Mesothelial cell of epicardium (in vitro differentiated cells): ENCODE measurements at regions not wholly inside any gene's neighbourhood (a gene's known extent, or its start where the extent isn't known, plus 50 kb on each side); places are given as distances from the start of the nearest gene placed in this dataset.

Experiments
- DNase-seq, 2 experiments: peaks; one replicate each; pipeline ENCODE4 v3.0.0; 2021; ENCODE audit warnings: low spot score in 2 of 2; ENCODE audit not compliant: unreplicated experiment in 2 of 2
- H3K27ac Mint-ChIP-seq: 2 replicates; pipeline ENCODE4 v1.8.0; 2021; ENCODE audit warnings: mixed read lengths
- H3K27me3 Mint-ChIP-seq: 2 replicates; pipeline ENCODE4 v1.8.0; 2021; ENCODE audit warnings: low read depth, mixed read lengths
- H3K36me3 Mint-ChIP-seq: 2 replicates; pipeline ENCODE4 v1.8.0; 2021; ENCODE audit warnings: mixed read lengths
- H3K4me1 Mint-ChIP-seq: 2 replicates; pipeline ENCODE4 v1.8.0; 2021; ENCODE audit warnings: mixed read lengths
- H3K4me3 Mint-ChIP-seq: 2 replicates; pipeline ENCODE4 v1.8.0; 2021; ENCODE audit warnings: mild to moderate bottlenecking, moderate library complexity, mixed read lengths
- H3K9me3 Mint-ChIP-seq: 2 replicates; pipeline ENCODE4 v1.8.0; 2021; ENCODE audit warnings: mixed read lengths
- TF ChIP-seq, protein P1 (sequence below): fragments of 200-600 bp; sonication (generic); IDR thresholded peaks from one replicate; pipeline ENCODE4 v1.5.0; 2021; ENCODE audit warnings: antibody characterized with exemption; ENCODE audit not compliant: unreplicated experiment

DNA sequence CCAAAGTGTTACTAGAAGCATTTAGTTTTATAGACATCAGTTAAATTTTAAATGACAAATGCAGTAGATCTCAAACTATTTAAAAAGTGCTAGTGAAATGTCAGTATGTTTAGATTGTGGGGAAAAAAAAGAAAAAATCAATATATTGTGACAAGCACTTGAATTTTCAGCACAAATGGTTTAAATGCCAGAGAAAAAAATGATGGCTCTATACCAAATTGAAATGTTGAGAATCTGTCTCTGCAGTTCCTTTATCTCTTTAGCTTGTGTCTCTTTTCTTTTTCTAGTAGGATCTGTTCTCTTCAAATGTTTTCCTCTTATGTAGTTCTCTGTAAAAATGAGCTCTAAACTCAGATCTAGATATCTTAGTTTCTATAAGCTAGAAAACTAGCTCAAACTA is 682.6 kb upstream of the GCFC2 start:
- TF ChIP-seq, protein P1, sequence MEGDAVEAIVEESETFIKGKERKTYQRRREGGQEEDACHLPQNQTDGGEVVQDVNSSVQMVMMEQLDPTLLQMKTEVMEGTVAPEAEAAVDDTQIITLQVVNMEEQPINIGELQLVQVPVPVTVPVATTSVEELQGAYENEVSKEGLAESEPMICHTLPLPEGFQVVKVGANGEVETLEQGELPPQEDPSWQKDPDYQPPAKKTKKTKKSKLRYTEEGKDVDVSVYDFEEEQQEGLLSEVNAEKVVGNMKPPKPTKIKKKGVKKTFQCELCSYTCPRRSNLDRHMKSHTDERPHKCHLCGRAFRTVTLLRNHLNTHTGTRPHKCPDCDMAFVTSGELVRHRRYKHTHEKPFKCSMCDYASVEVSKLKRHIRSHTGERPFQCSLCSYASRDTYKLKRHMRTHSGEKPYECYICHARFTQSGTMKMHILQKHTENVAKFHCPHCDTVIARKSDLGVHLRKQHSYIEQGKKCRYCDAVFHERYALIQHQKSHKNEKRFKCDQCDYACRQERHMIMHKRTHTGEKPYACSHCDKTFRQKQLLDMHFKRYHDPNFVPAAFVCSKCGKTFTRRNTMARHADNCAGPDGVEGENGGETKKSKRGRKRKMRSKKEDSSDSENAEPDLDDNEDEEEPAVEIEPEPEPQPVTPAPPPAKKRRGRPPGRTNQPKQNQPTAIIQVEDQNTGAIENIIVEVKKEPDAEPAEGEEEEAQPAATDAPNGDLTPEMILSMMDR: no peak
- Mint-ChIP-seq H3K4me3 (no peak overlapping the region), H3K27ac (no peak overlapping the region), H3K27me3 (no peaks in the 10 kb centered on the region), H3K9me3 (peaks cover 4% of the 10 kb centered on the region), H3K36me3 (no peaks in the 10 kb centered on the region), H3K4me1 (no peaks in the 10 kb centered on the region)
- DNase-seq: no peak

DNA sequence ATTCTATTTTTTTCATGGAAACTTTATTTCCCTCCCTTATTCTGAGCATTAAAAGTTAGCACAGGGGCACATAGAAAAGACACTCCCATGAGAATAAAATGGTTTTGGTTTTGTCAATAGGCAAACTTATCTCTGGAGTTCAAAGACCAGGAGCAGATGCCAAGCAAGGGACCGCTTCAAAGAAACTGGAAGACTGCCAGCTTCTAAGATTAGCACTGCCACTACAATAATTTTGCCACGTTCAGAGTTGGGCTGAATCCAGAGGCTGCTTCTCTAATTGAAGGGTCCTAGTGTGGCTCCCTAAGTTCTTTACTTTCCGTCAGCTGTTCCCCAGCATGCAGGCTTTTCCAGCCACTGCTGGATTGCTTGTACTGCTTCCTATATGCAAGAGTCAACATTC is 681.0 kb upstream of the GCFC2 start:
- Mint-ChIP-seq H3K27me3 (no peaks in the 10 kb centered on the region), H3K36me3 (no peaks in the 10 kb centered on the region), H3K9me3 (no peaks in the 10 kb centered on the region), H3K4me3 (no peak overlapping the region), H3K27ac (no peak overlapping the region), H3K4me1 (no peaks in the 10 kb centered on the region)
- TF ChIP-seq, protein P1: no peak
- DNase-seq: no peak

DNA sequence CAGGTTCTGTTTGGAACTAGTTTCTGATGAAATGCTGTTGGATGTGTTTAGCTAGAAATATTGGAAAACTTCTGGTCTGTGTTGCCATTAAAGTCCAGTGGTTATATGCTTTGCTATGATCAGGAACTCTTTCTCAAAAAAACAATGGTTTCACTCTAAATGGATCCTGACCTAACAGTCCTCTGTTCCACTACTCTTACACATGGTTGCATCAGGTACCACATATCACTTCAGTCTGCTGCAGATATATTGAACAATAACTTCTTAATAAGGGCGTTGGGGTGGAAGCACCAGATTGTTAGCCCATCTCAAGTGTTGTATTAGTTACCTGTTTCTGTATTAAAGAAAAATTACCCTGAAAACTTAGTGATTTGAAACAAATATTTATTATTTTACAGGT is 676.6 kb upstream of the GCFC2 start:
- peaks cover 5% of the 10 kb centered on the region for H3K9me3 Mint-ChIP-seq
- TF ChIP-seq, protein P1: no peak
- H3K36me3 Mint-ChIP-seq: no peaks in the 10 kb centered on the region
- no peak for DNase-seq
- no peak overlapping the region for H3K27ac Mint-ChIP-seq
- H3K4me1 Mint-ChIP-seq: no peaks in the 10 kb centered on the region
- no peaks in the 10 kb centered on the region for H3K27me3 Mint-ChIP-seq
- no peak overlapping the region for H3K4me3 Mint-ChIP-seq

DNA sequence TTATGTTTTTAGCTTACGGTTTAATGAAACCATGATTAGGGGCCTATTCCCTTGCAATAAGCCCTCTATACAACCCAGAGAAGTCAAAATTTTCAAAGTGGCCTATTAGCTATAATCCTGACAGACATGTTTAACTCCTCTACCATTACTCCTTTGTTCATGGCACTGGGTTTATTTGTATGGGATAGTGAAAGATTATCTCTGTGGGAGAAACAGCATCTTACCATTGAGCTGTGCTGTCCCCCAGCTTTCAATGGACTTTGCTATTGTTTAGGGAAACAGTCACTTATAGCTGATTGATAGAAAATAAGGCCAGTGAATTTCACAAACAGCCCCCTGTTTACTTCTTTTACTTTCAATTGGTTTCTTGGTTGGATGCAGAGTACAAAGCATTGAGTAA is 675.2 kb upstream of the GCFC2 start:
- Mint-ChIP-seq H3K4me3 (no peak overlapping the region), H3K27ac (no peak overlapping the region), H3K9me3 (peaks cover 5% of the 10 kb centered on the region), H3K36me3 (no peaks in the 10 kb centered on the region), H3K27me3 (no peaks in the 10 kb centered on the region), H3K4me1 (no peaks in the 10 kb centered on the region)
- TF ChIP-seq, protein P1: no peak
- no peak for DNase-seq

DNA sequence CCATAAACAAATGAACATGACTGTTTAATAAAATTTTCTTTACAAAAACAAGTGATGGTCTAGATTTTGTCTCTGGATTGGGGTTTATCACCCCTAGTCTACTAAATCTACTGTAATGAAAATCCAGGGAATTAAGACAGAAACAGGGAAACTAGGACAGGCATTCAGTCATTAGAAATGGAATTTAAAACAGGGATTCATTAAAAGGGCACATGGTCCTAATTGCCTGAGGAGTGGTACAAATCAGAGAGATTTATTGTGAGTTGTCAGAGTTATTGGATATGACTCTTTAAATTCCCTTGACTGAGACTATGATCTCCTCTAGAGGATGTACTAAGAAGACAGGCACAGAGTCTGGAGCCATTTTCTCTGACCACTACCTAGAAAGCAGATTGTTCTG is 670.9 kb upstream of the GCFC2 start:
- Mint-ChIP-seq H3K36me3 (no peaks in the 10 kb centered on the region), H3K9me3 (peaks cover 5% of the 10 kb centered on the region), H3K27me3 (no peaks in the 10 kb centered on the region), H3K4me3 (no peak overlapping the region), H3K4me1 (no peaks in the 10 kb centered on the region), H3K27ac (no peak overlapping the region)
- TF ChIP-seq, protein P1: no peak
- no peak for DNase-seq

DNA sequence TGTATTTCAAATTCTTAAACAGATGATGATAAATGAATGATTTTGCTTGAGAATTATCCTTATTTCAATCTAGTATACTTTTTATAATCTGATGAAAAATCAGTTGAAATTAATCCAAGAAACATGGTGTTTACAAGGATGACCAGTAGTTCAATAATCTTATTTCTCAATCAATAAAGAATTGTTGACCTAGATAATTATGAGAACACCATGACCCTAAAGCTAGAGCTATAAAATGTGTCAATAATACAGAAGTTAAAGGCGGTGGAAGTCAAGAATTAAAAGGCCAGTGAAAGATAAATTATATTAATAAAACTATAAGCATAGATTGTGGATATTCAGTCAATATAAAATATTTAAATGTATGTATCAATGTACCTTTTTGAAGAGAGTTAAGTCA is 667.4 kb upstream of the GCFC2 start:
- DNase-seq: no peak
- TF ChIP-seq, protein P1: no peak
- no peaks in the 10 kb centered on the region for H3K36me3 Mint-ChIP-seq
- H3K27ac Mint-ChIP-seq: no peak overlapping the region
- no peaks in the 10 kb centered on the region for H3K9me3 Mint-ChIP-seq
- no peaks in the 10 kb centered on the region for H3K27me3 Mint-ChIP-seq
- no peak overlapping the region for H3K4me3 Mint-ChIP-seq
- H3K4me1 Mint-ChIP-seq: no peaks in the 10 kb centered on the region
